ENCODE measurements at regions not wholly inside any gene's neighbourhood (a gene's known extent, or its start where the extent isn't known, plus 50 kb on each side); places are given as distances from the start of the nearest gene placed in this dataset.

- TF ChIP-seq CTCF (IDR thresholded peaks at IDR 0.05): no peak
- no peak for TF ChIP-seq EP300 (IDR thresholded peaks at IDR 0.05)
- no peak for TF ChIP-seq POLR2A (IDR thresholded peaks at IDR 0.05)
- no peak for TF ChIP-seq POLR2AphosphoS5 (IDR thresholded peaks at IDR 0.05)
- Histone ChIP-seq H3K9me3 (no peaks in the 10 kb centered on the region), H3K27me3 (no peaks in the 10 kb centered on the region), H3K27ac (no peak overlapping the region), H3K36me3 (no peaks in the 10 kb centered on the region), H3K4me3 (no peak overlapping the region), H3K4me1 (no peaks in the 10 kb centered on the region)
- no peak for ATAC-seq (ENCODE audit: low FRiP score in 2 of 2)
- WGBS, 2 donors: 82 to 83% methylated on average over 2 of the region's 2 CpGs
- no peak for DNase-seq
Measured at GRCh38 chr6:19752746-19753145, 84.4 kb upstream of the ID4 start.

GRCh38 chr6:19753826-19754225 lies 83.3 kb upstream of the ID4 start:
- no peak for ATAC-seq (ENCODE audit: low FRiP score in 2 of 2)
- no peaks in the 10 kb centered on the region for H3K27me3 ChIP-seq
- H3K27ac ChIP-seq: no peak overlapping the region
- TF ChIP-seq CTCF (IDR thresholded peaks at IDR 0.05): no peak
- TF ChIP-seq POLR2AphosphoS5 (IDR thresholded peaks at IDR 0.05): no peak
- no peak for TF ChIP-seq EP300 (IDR thresholded peaks at IDR 0.05)
- no peak for TF ChIP-seq POLR2A (IDR thresholded peaks at IDR 0.05)
- no peaks in the 10 kb centered on the region for H3K36me3 ChIP-seq
- H3K4me1 ChIP-seq: no peaks in the 10 kb centered on the region
- no peak for DNase-seq
- H3K9me3 ChIP-seq: no peaks in the 10 kb centered on the region
- 53 to 58% methylated on average over 5 of the region's 5 CpGs for WGBS, 2 donors
- no peak overlapping the region for H3K4me3 ChIP-seq

GRCh38 chr6:19754686-19755085 lies 82.5 kb upstream of the ID4 start:
- WGBS, 2 donors: 75 to 78% methylated on average over 2 of the region's 2 CpGs
- Histone ChIP-seq H3K36me3 (no peaks in the 10 kb centered on the region), H3K4me1 (no peaks in the 10 kb centered on the region), H3K27me3 (no peaks in the 10 kb centered on the region), H3K27ac (no peak overlapping the region), H3K9me3 (no peaks in the 10 kb centered on the region), H3K4me3 (no peak overlapping the region)
- TF ChIP-seq EP300 (IDR thresholded peaks at IDR 0.05) (no peak), POLR2A (IDR thresholded peaks at IDR 0.05) (no peak), POLR2AphosphoS5 (IDR thresholded peaks at IDR 0.05) (no peak), CTCF (IDR thresholded peaks at IDR 0.05) (no peak)
- DNase-seq (no peak), ATAC-seq (ENCODE audit: low FRiP score in 2 of 2) (no peak)

GRCh38 chr6:19755181-19755580 lies 82.0 kb upstream of the ID4 start:
- TF ChIP-seq POLR2AphosphoS5 (IDR thresholded peaks at IDR 0.05) (no peak), EP300 (IDR thresholded peaks at IDR 0.05) (no peak), POLR2A (IDR thresholded peaks at IDR 0.05) (no peak), CTCF (IDR thresholded peaks at IDR 0.05) (no peak)
- H3K4me1 ChIP-seq: no peaks in the 10 kb centered on the region
- H3K9me3 ChIP-seq: no peaks in the 10 kb centered on the region
- H3K27me3 ChIP-seq: no peaks in the 10 kb centered on the region
- WGBS, 2 donors: 47 to 56% methylated on average over 1 of the region's 1 CpG
- H3K4me3 ChIP-seq: no peak overlapping the region
- H3K36me3 ChIP-seq: no peaks in the 10 kb centered on the region
- no peak for ATAC-seq (ENCODE audit: low FRiP score in 2 of 2)
- H3K27ac ChIP-seq: no peak overlapping the region
- DNase-seq: no peak

GRCh38 chr6:19757036-19757435 lies 80.1 kb upstream of the ID4 start:
- H3K27ac ChIP-seq: no peak overlapping the region
- TF ChIP-seq CTCF (IDR thresholded peaks at IDR 0.05) (no peak), POLR2AphosphoS5 (IDR thresholded peaks at IDR 0.05) (no peak), POLR2A (IDR thresholded peaks at IDR 0.05) (no peak), EP300 (IDR thresholded peaks at IDR 0.05) (no peak)
- H3K4me1 ChIP-seq: no peaks in the 10 kb centered on the region
- no peak for ATAC-seq (ENCODE audit: low FRiP score in 2 of 2)
- no peaks in the 10 kb centered on the region for H3K27me3 ChIP-seq
- H3K9me3 ChIP-seq: no peaks in the 10 kb centered on the region
- no peak for DNase-seq
- no peak overlapping the region for H3K4me3 ChIP-seq
- no peaks in the 10 kb centered on the region for H3K36me3 ChIP-seq
- WGBS, 2 donors: 56 to 57% methylated on average over 2 of the region's 2 CpGs

Data from upper lobe of left lung (tissue), 6 donors.